Stomach smooth muscle (tissue), 2 donors: ENCODE measurements at regions not wholly inside any gene's neighbourhood (a gene's known extent, or its start where the extent isn't known, plus 50 kb on each side); places are given as distances from the start of the nearest gene placed in this dataset.

Experiments used
- H3K27ac ChIP-seq: one replicate; pipeline ENCODE4 v1.7.0; 2013; ENCODE audit warnings: mild to moderate bottlenecking, low read length, inconsistent platforms
- H3K27me3 ChIP-seq, 2 donors: one replicate each; pipeline ENCODE4 v1.7.0; 2013; ENCODE audit warnings: low read length in 2 of 2; ENCODE audit not compliant: insufficient read depth in 2 of 2, control insufficient read depth in 1 of 2
- H3K36me3 ChIP-seq, 2 donors: one replicate each; pipeline ENCODE4 v1.7.0; 2013; ENCODE audit warnings: low read length in 2 of 2; ENCODE audit not compliant: control insufficient read depth in 2 of 2, insufficient read depth in 2 of 2
- H3K4me1 ChIP-seq: one replicate; pipeline ENCODE4 v1.7.0; 2013; ENCODE audit warnings: low read length; ENCODE audit not compliant: control insufficient read depth, insufficient read depth
- H3K4me3 ChIP-seq, 2 donors: one replicate each; pipeline ENCODE4 v1.7.0; 2013; ENCODE audit warnings: low read length in 2 of 2
- H3K9ac ChIP-seq, 2 donors: one replicate each; pipeline ENCODE4 v1.7.0; 2013; ENCODE audit warnings: low read length in 2 of 2, mild to moderate bottlenecking in 1 of 2
- H3K9me3 ChIP-seq, 2 donors: one replicate each; pipeline ENCODE4 v1.7.0; 2013; ENCODE audit warnings: low read length in 2 of 2; ENCODE audit not compliant: control insufficient read depth in 2 of 2
- donor health status: healthy.
- donor health status: Pancreatic carcinoma.

GRCh38 chr2:78418021-78418420 lies 607.5 kb upstream of the REG3G start:
- no peak overlapping the region for H3K4me3 ChIP-seq
- H3K4me1 ChIP-seq: no peaks in the 10 kb centered on the region
- no peak overlapping the region for H3K27ac ChIP-seq
- no peak overlapping the region for H3K9ac ChIP-seq
- no peaks in the 10 kb centered on the region for H3K36me3 ChIP-seq
- no peaks in the 10 kb centered on the region for H3K9me3 ChIP-seq
- H3K27me3 ChIP-seq: no peaks in the 10 kb centered on the region

GRCh38 chr2:78420132-78420531 lies 605.4 kb upstream of the REG3G start:
- H3K9me3 ChIP-seq: no peaks in the 10 kb centered on the region

GRCh38 chr2:78423631-78424030 lies 601.9 kb upstream of the REG3G start:
- Histone ChIP-seq H3K27ac (no peak overlapping the region), H3K4me3 (no peak overlapping the region), H3K27me3 (no peaks in the 10 kb centered on the region), H3K9me3 (no peaks in the 10 kb centered on the region), H3K36me3 (no peaks in the 10 kb centered on the region), H3K4me1 (no peaks in the 10 kb centered on the region), H3K9ac (no peak overlapping the region)

More at GRCh38 chr2:78420132-78420531, 605.4 kb upstream of the REG3G start:
- Histone ChIP-seq H3K36me3 (no peaks in the 10 kb centered on the region), H3K27ac (no peak overlapping the region), H3K4me1 (no peaks in the 10 kb centered on the region), H3K4me3 (no peak overlapping the region), H3K27me3 (no peaks in the 10 kb centered on the region), H3K9ac (no peak overlapping the region)

- H3K9ac ChIP-seq: no peak overlapping the region
Observed at GRCh38 chr2:78427170-78427569, 598.3 kb upstream of the REG3G start.

GRCh38 chr2:78431241-78431640 lies 594.3 kb upstream of the REG3G start:
- Histone ChIP-seq H3K36me3 (no peaks in the 10 kb centered on the region), H3K27me3 (no peaks in the 10 kb centered on the region), H3K4me3 (no peak overlapping the region), H3K9me3 (no peaks in the 10 kb centered on the region), H3K27ac (no peak overlapping the region), H3K4me1 (no peaks in the 10 kb centered on the region), H3K9ac (no peak overlapping the region)

More at GRCh38 chr2:78427170-78427569, 598.3 kb upstream of the REG3G start:
- Histone ChIP-seq H3K4me1 (no peaks in the 10 kb centered on the region), H3K4me3 (no peak overlapping the region), H3K27me3 (no peaks in the 10 kb centered on the region), H3K36me3 (no peaks in the 10 kb centered on the region), H3K9me3 (no peaks in the 10 kb centered on the region), H3K27ac (no peak overlapping the region)

GRCh38 chr2:78439122-78439521 lies 586.4 kb upstream of the REG3G start:
- Histone ChIP-seq H3K4me3 (no peak overlapping the region), H3K27me3 (no peaks in the 10 kb centered on the region), H3K4me1 (no peaks in the 10 kb centered on the region), H3K27ac (no peak overlapping the region), H3K9me3 (no peaks in the 10 kb centered on the region), H3K36me3 (no peaks in the 10 kb centered on the region), H3K9ac (no peak overlapping the region)

- H3K4me3 ChIP-seq: no peak overlapping the region
- no peak overlapping the region for H3K9ac ChIP-seq
- no peaks in the 10 kb centered on the region for H3K27me3 ChIP-seq
- no peak overlapping the region for H3K27ac ChIP-seq
- no peaks in the 10 kb centered on the region for H3K36me3 ChIP-seq
- H3K4me1 ChIP-seq: no peaks in the 10 kb centered on the region
- no peaks in the 10 kb centered on the region for H3K9me3 ChIP-seq
Observed at GRCh38 chr2:78455586-78455985, 569.9 kb upstream of the REG3G start.

GRCh38 chr2:78457269-78457668 lies 568.2 kb upstream of the REG3G start:
- Histone ChIP-seq H3K36me3 (no peaks in the 10 kb centered on the region), H3K9ac (no peak overlapping the region), H3K4me3 (no peak overlapping the region), H3K9me3 (no peaks in the 10 kb centered on the region), H3K4me1 (no peaks in the 10 kb centered on the region), H3K27ac (no peak overlapping the region), H3K27me3 (no peaks in the 10 kb centered on the region)

GRCh38 chr2:78465707-78466106 lies 559.8 kb upstream of the REG3G start:
- Histone ChIP-seq H3K4me1 (no peaks in the 10 kb centered on the region), H3K9me3 (no peaks in the 10 kb centered on the region), H3K27ac (no peak overlapping the region)

GRCh38 chr2:78476619-78477229 lies 548.8 kb upstream of the REG3G start:
- peaks cover 0 to 3% of the 10 kb centered on the region in 2 donors for H3K9me3 ChIP-seq
- H3K4me1 ChIP-seq: no peaks in the 10 kb centered on the region
- no peak overlapping the region for H3K9ac ChIP-seq
- H3K27me3 ChIP-seq: no peaks in the 10 kb centered on the region
- no peak overlapping the region for H3K4me3 ChIP-seq
- H3K36me3 ChIP-seq: no peaks in the 10 kb centered on the region
- H3K27ac ChIP-seq: no peak overlapping the region

More at GRCh38 chr2:78465707-78466106, 559.8 kb upstream of the REG3G start:
- Histone ChIP-seq H3K4me3 (no peak overlapping the region), H3K9ac (no peak overlapping the region), H3K27me3 (no peaks in the 10 kb centered on the region), H3K36me3 (no peaks in the 10 kb centered on the region)

GRCh38 chr2:78486565-78486964 lies 538.9 kb upstream of the REG3G start:
- H3K4me3 ChIP-seq: no peak overlapping the region
- no peaks in the 10 kb centered on the region for H3K27me3 ChIP-seq
- no peak overlapping the region for H3K27ac ChIP-seq
- H3K36me3 ChIP-seq: no peaks in the 10 kb centered on the region
- H3K9ac ChIP-seq: no peak overlapping the region
- no peaks in the 10 kb centered on the region for H3K9me3 ChIP-seq
- H3K4me1 ChIP-seq: no peaks in the 10 kb centered on the region
